Fibroblast of lung (primary cell): ENCODE measurements at regions not wholly inside any gene's neighbourhood (a gene's known extent, or its start where the extent isn't known, plus 50 kb on each side); places are given as distances from the start of the nearest gene placed in this dataset.

Experiments used
- DNase-seq, 2 donors: peaks; one replicate each; pipeline versions ENCODE4 v3.0.0 to v3.0.0-alpha.2; 2010; ENCODE audit warnings: low read depth in 2 of 2
- H2AFZ ChIP-seq: 2 replicates; pipeline ENCODE4 v1.5.1; 2012; ENCODE audit warnings: low read length, control low read depth, inconsistent platforms
- H3K27ac ChIP-seq: 2 replicates; pipeline ENCODE4 v1.5.1; 2011; ENCODE audit warnings: low read length, control low read depth; ENCODE audit not compliant: insufficient read depth
- H3K27me3 ChIP-seq: 2 replicates; pipeline ENCODE4 v1.5.1; 2011; ENCODE audit warnings: mild to moderate bottlenecking, low read length; ENCODE audit not compliant: control insufficient read depth, insufficient read depth
- H3K36me3 ChIP-seq: 2 replicates; pipeline ENCODE4 v1.5.1; 2011; ENCODE audit warnings: low read length; ENCODE audit not compliant: control insufficient read depth, insufficient read depth
- H3K4me1 ChIP-seq: 2 replicates; pipeline ENCODE4 v1.5.1; 2011; ENCODE audit warnings: low read length; ENCODE audit not compliant: control insufficient read depth, insufficient read depth; ENCODE audit errors: extremely low read depth
- H3K4me2 ChIP-seq: 2 replicates; pipeline ENCODE4 v1.5.1; 2011; ENCODE audit warnings: low read length, control low read depth; ENCODE audit not compliant: insufficient read depth; ENCODE audit errors: extremely low read depth
- H3K4me3 ChIP-seq, 4 experiments: fragments of 200-600 bp in 1 of 4; sonication (generic) in 1 of 4; replicated peaks in 1 of 4; 2 replicates each; pipeline ENCODE4 v1.5.1; 2011 to 2016; ENCODE audit warnings: low read length in 4 of 4, low read depth in 3 of 4, mild to moderate bottlenecking in 3 of 4, control low read depth in 2 of 4, inconsistent platforms in 1 of 4, mixed read lengths in 1 of 4; ENCODE audit not compliant: insufficient read depth in 1 of 4; ENCODE audit errors: control extremely low read depth in 1 of 4
- H3K79me2 ChIP-seq: 2 replicates; pipeline ENCODE4 v1.5.1; 2012; ENCODE audit warnings: mild to moderate bottlenecking, low read length, inconsistent platforms; ENCODE audit not compliant: control insufficient read depth, insufficient read depth
- H3K9ac ChIP-seq: 2 replicates; pipeline ENCODE4 v1.5.1; 2011; ENCODE audit warnings: mild to moderate bottlenecking, low read length, control low read depth; ENCODE audit not compliant: insufficient read depth
- H3K9me3 ChIP-seq: 2 replicates; pipeline ENCODE4 v1.5.1; 2012; ENCODE audit warnings: low read depth, low read length; ENCODE audit not compliant: control insufficient read depth, insufficient read depth
- H4K20me1 ChIP-seq: 2 replicates; pipeline ENCODE4 v1.5.1; 2011; ENCODE audit warnings: low read length; ENCODE audit not compliant: control insufficient read depth, insufficient read depth; ENCODE audit errors: extremely low read depth
- EZH2 ChIP-seq: IDR thresholded peaks from 2 replicates; pipeline ENCODE4 v1.5.1; 2012; ENCODE audit warnings: low read length, control low read depth, mild to moderate bottlenecking; ENCODE audit errors: missing control alignments
- TF ChIP-seq, protein P1 (sequence below), 2 donors: IDR thresholded peaks in 1 of 2; conservative IDR thresholded peaks in 1 of 2; 1 replicate in 1 of 2; 2 replicates in 1 of 2; pipeline ENCODE4 v1.5.1; 2011 to 2012; ENCODE audit warnings: low read length in 2 of 2, control low read depth in 1 of 2, inconsistent platforms in 1 of 2, low read depth in 1 of 2, mild to moderate bottlenecking in 1 of 2

DNA sequence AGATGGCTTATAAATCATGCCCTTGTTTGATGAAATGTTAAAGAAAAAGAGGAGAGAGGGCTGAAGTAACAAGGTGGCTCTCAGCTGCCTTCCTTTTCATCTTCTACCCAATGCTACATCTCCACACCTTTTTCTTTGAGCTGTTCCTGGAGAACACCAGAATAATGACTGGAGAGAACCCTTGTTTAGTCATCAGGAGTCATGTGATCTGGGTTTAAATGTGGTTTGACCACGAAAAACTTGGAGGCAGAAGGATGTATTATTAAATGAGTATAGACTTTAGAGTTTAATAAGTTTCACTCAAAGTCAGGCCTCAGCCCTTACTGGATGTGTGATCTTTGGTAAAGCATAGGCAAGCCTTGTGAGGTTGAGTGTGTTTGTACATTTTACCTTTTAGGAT lies 230.3 kb upstream of the TBL1XR1 start:
- Histone ChIP-seq H3K4me3 (no peak overlapping the region), H3K9ac (no peak overlapping the region), H4K20me1 (no peaks in the 10 kb centered on the region), H3K36me3 (no peaks in the 10 kb centered on the region), H3K27ac (no peak overlapping the region), H3K4me1 (no peaks in the 10 kb centered on the region), H3K27me3 (no peaks in the 10 kb centered on the region), H2AFZ (no peak overlapping the region), H3K9me3 (no peaks in the 10 kb centered on the region), H3K4me2 (no peak overlapping the region), H3K79me2 (no peaks in the 10 kb centered on the region)
- peak; percentile 50 to 80 for DNase-seq
- TF ChIP-seq EZH2 = no peak
- TF ChIP-seq, protein P1, sequence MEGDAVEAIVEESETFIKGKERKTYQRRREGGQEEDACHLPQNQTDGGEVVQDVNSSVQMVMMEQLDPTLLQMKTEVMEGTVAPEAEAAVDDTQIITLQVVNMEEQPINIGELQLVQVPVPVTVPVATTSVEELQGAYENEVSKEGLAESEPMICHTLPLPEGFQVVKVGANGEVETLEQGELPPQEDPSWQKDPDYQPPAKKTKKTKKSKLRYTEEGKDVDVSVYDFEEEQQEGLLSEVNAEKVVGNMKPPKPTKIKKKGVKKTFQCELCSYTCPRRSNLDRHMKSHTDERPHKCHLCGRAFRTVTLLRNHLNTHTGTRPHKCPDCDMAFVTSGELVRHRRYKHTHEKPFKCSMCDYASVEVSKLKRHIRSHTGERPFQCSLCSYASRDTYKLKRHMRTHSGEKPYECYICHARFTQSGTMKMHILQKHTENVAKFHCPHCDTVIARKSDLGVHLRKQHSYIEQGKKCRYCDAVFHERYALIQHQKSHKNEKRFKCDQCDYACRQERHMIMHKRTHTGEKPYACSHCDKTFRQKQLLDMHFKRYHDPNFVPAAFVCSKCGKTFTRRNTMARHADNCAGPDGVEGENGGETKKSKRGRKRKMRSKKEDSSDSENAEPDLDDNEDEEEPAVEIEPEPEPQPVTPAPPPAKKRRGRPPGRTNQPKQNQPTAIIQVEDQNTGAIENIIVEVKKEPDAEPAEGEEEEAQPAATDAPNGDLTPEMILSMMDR (conservative IDR thresholded peaks at IDR 0.05 in 1 of 2, IDR thresholded peaks at IDR 0.05 in 1 of 2; ENCODE audit: low read depth in 1 of 2, low read length in 2 of 2) = no peak

DNA sequence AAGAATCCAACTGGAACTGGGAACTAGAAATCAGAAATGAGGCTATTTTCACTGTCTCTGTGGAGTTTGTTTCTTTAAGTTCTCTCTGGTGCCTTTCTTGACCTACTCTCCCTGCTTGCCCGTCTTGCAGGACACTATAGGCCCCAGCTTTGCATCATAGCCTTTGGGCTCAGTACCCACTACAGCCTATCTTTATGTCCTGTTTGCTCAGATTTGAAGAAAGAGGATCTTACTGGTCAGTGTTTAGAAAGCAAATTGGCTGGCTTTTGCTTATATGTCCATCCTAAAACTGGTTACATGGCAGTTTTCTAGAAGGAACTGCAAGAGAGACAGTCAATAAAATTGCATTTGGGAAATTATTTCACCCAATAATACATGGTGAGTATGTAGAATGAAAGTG lies 231.8 kb upstream of the TBL1XR1 start:
- Histone ChIP-seq H3K36me3 (no peaks in the 10 kb centered on the region), H3K27ac (no peak overlapping the region), H3K79me2 (no peaks in the 10 kb centered on the region), H3K27me3 (no peaks in the 10 kb centered on the region), H3K4me1 (no peaks in the 10 kb centered on the region), H4K20me1 (no peaks in the 10 kb centered on the region), H3K4me2 (no peak overlapping the region), H3K9me3 (no peaks in the 10 kb centered on the region), H3K9ac (no peak overlapping the region), H3K4me3 (no peak overlapping the region), H2AFZ (no peak overlapping the region)
- TF ChIP-seq EZH2 = no peak
- TF ChIP-seq, protein P1 (conservative IDR thresholded peaks at IDR 0.05 in 1 of 2, IDR thresholded peaks at IDR 0.05 in 1 of 2; ENCODE audit: low read depth in 1 of 2, low read length in 2 of 2) = no peak
- DNase-seq = no peak

DNA sequence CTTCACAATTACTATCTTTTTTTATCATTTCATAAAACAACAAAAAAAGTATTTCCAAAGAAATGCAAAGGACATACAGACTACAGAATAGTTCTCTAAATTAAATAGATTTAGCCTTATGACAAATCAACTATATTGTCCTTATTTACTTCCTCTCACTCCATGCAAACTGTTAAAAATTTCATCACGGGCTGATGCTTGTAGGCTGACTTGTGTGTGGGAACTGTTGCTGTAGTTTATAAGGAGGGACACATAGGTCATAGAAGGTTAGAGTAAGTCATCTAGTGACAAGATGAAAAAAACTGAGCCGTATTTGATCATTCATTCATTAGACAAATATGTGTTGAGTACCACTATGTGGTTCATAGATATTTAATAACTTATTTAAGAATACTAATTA lies 232.5 kb upstream of the TBL1XR1 start:
- Histone ChIP-seq H4K20me1 (no peaks in the 10 kb centered on the region), H3K36me3 (no peaks in the 10 kb centered on the region), H3K9me3 (no peaks in the 10 kb centered on the region), H2AFZ (no peak overlapping the region), H3K27me3 (no peaks in the 10 kb centered on the region), H3K4me3 (no peak overlapping the region), H3K79me2 (no peaks in the 10 kb centered on the region), H3K9ac (no peak overlapping the region), H3K4me1 (no peaks in the 10 kb centered on the region), H3K27ac (no peak overlapping the region), H3K4me2 (no peak overlapping the region)
- TF ChIP-seq, protein P1 (conservative IDR thresholded peaks at IDR 0.05 in 1 of 2, IDR thresholded peaks at IDR 0.05 in 1 of 2; ENCODE audit: low read depth in 1 of 2, low read length in 2 of 2) = no peak
- TF ChIP-seq EZH2 = no peak
- DNase-seq = no peak
